ENCODE measurements at regions not wholly inside any gene's neighbourhood (a gene's known extent, or its start where the extent isn't known, plus 50 kb on each side); places are given as distances from the start of the nearest gene placed in this dataset.

- TF ChIP-seq, protein P1, sequence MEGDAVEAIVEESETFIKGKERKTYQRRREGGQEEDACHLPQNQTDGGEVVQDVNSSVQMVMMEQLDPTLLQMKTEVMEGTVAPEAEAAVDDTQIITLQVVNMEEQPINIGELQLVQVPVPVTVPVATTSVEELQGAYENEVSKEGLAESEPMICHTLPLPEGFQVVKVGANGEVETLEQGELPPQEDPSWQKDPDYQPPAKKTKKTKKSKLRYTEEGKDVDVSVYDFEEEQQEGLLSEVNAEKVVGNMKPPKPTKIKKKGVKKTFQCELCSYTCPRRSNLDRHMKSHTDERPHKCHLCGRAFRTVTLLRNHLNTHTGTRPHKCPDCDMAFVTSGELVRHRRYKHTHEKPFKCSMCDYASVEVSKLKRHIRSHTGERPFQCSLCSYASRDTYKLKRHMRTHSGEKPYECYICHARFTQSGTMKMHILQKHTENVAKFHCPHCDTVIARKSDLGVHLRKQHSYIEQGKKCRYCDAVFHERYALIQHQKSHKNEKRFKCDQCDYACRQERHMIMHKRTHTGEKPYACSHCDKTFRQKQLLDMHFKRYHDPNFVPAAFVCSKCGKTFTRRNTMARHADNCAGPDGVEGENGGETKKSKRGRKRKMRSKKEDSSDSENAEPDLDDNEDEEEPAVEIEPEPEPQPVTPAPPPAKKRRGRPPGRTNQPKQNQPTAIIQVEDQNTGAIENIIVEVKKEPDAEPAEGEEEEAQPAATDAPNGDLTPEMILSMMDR (IDR thresholded peaks at IDR 0.05): no peak
- TF ChIP-seq POLR2A (IDR thresholded peaks at IDR 0.05; ENCODE audit: low read depth): no peak
- no peak for TF ChIP-seq EP300 (IDR thresholded peaks at IDR 0.05)
Measured at GRCh38 chr2:7884338-7884737, 797.5 kb upstream of the ID2 start.

Data from esophagus muscularis mucosa (tissue), 4 donors.